Lower lobe of right lung (tissue), 2 donors: ENCODE measurements at regions not wholly inside any gene's neighbourhood (a gene's known extent, or its start where the extent isn't known, plus 50 kb on each side); places are given as distances from the start of the nearest gene placed in this dataset.

Experiments
- ATAC-seq, 2 donors: fragments of 200-7000 bp; cut with Tn5 transposase; one replicate each; pipeline ENCODE4 v1.9.1; 2020 to 2022; ENCODE audit warnings: mild to moderate bottlenecking in 2 of 2, moderate library complexity in 2 of 2
- DNase-seq: peaks from one replicate; pipeline ENCODE4 v3.0.0-alpha.2; 2020
- H3K27ac ChIP-seq: fragments of 200-600 bp; one replicate; pipeline ENCODE4 v1.8.0; 2022
- H3K27me3 ChIP-seq: fragments of 200-600 bp; one replicate; pipeline ENCODE4 v1.8.0; 2022; ENCODE audit warnings: low read depth
- H3K36me3 ChIP-seq: fragments of 200-600 bp; one replicate; pipeline ENCODE4 v1.8.0; 2022; ENCODE audit warnings: mild to moderate bottlenecking
- H3K4me1 ChIP-seq: fragments of 200-600 bp; one replicate; pipeline ENCODE4 v1.8.0; 2022
- H3K4me3 ChIP-seq: fragments of 200-600 bp; one replicate; pipeline ENCODE4 v1.8.0; 2022; ENCODE audit warnings: mild to moderate bottlenecking
- H3K9me3 ChIP-seq: fragments of 200-600 bp; one replicate; pipeline ENCODE4 v1.8.0; 2022
- intact Hi-C: fragments of 100-400 bp; cut with DNase I; formaldehyde crosslinking; loops from one replicate; pipeline ENCODE4 v1.11.0; 2022
- TF ChIP-seq, protein P1 (sequence below): fragments of 200-600 bp; IDR thresholded peaks from one replicate; pipeline ENCODE4 v1.8.0; 2022; ENCODE audit warnings: antibody characterized with exemption, mild to moderate bottlenecking
- donor health status: DM: no; HTN: yes; CAD: no; lungs with severe emphysema.

DNA sequence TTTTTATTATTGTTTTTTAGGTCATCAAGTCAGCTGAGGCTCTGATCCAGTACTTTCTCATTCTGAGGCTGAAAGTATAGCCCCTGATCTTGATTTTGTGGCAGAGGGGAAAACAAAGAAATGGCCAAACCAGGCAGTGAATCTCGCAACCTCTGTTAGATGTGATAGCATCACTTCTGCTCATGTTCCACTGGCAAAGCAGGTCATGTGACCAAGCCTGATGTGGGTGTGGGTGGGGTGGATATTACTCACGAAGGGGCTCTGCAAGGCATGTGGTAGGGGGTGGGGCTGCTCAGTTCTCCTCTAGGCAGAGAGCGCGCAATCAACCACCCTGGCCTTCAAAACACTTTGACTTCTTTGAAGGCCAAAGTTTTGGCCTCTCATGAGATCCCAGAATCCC is 254.2 kb downstream of the MYCN start:
- intact Hi-C loops, result no loop called here
- DNase-seq (no peak), ATAC-seq (no peak)
- TF ChIP-seq, protein P1, sequence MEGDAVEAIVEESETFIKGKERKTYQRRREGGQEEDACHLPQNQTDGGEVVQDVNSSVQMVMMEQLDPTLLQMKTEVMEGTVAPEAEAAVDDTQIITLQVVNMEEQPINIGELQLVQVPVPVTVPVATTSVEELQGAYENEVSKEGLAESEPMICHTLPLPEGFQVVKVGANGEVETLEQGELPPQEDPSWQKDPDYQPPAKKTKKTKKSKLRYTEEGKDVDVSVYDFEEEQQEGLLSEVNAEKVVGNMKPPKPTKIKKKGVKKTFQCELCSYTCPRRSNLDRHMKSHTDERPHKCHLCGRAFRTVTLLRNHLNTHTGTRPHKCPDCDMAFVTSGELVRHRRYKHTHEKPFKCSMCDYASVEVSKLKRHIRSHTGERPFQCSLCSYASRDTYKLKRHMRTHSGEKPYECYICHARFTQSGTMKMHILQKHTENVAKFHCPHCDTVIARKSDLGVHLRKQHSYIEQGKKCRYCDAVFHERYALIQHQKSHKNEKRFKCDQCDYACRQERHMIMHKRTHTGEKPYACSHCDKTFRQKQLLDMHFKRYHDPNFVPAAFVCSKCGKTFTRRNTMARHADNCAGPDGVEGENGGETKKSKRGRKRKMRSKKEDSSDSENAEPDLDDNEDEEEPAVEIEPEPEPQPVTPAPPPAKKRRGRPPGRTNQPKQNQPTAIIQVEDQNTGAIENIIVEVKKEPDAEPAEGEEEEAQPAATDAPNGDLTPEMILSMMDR, result no peak
- no peaks in the 10 kb centered on the region for H3K9me3 ChIP-seq
- H3K4me3 ChIP-seq, result no peak overlapping the region
- no peaks in the 10 kb centered on the region for H3K27me3 ChIP-seq
- H3K27ac ChIP-seq, result no peak overlapping the region
- H3K4me1 ChIP-seq, result no peaks in the 10 kb centered on the region
- no peaks in the 10 kb centered on the region for H3K36me3 ChIP-seq

DNA sequence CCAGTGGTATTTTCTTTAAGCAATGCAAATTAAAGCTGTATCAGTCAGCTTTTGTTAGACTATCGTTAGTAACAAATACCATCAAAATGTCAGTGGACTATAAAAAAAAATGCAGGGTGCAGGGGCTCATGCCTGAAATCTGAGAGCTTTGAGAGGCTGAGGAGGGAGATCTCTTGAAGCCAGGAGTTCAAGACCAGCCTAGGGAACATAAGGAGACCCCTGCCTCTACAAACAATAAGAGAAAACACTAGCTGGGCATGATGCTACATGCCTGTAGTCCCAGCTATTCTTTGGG is 253.7 kb downstream of the MYCN start:
- H3K9me3 ChIP-seq, result no peaks in the 10 kb centered on the region
- no peaks in the 10 kb centered on the region for H3K4me1 ChIP-seq
- DNase-seq (no peak), ATAC-seq (no peak)
- no peaks in the 10 kb centered on the region for H3K27me3 ChIP-seq
- H3K4me3 ChIP-seq, result no peak overlapping the region
- H3K27ac ChIP-seq, result no peak overlapping the region
- H3K36me3 ChIP-seq, result no peaks in the 10 kb centered on the region
- TF ChIP-seq, protein P1, result no peak
- intact Hi-C loops, result no loop called here

DNA sequence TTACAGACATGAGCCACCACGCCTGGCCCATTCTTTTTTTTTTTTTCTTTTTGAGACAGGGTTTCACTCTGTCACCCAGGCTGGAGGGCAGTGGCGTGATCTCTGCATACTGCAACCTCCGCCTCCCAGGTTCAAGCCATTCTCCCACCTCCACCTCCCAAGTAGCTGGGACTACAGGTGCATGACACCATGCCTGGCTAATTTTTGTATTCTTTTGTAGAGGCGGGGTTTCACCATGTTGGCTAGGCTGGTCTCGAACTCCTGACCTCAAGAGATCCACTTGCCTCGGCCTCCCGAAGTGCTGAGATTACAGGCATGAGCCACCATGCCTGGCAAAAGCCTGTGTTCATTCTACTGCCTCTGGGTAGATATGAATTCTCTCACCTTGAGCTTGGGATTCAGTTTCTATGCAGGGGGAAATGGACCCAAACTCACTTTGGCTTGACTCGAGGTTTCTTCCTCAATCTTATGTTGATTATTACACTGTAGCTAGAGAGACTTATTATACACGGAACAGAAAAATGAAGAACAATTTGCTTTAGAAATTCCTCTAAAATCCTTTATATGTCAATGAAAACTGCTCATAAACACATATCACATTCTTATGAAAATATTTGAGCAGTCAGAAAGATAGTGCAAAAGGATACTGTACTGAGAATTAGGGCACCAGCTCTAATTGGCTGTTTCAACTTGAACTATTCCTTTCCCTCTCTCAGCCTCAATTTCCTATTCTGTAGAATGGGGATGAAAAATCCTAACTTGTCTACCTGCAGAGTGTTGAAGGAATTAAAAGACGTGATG is 252.3 kb downstream of the MYCN start:
- Histone ChIP-seq H3K4me3 (no peak overlapping the region), H3K4me1 (no peaks in the 10 kb centered on the region), H3K36me3 (no peaks in the 10 kb centered on the region), H3K27ac (no peak overlapping the region), H3K9me3 (no peaks in the 10 kb centered on the region), H3K27me3 (no peaks in the 10 kb centered on the region)
- DNase-seq, result no peak
- no peak for ATAC-seq
- intact Hi-C loops, result no loop called here
- TF ChIP-seq, protein P1, result no peak

DNA sequence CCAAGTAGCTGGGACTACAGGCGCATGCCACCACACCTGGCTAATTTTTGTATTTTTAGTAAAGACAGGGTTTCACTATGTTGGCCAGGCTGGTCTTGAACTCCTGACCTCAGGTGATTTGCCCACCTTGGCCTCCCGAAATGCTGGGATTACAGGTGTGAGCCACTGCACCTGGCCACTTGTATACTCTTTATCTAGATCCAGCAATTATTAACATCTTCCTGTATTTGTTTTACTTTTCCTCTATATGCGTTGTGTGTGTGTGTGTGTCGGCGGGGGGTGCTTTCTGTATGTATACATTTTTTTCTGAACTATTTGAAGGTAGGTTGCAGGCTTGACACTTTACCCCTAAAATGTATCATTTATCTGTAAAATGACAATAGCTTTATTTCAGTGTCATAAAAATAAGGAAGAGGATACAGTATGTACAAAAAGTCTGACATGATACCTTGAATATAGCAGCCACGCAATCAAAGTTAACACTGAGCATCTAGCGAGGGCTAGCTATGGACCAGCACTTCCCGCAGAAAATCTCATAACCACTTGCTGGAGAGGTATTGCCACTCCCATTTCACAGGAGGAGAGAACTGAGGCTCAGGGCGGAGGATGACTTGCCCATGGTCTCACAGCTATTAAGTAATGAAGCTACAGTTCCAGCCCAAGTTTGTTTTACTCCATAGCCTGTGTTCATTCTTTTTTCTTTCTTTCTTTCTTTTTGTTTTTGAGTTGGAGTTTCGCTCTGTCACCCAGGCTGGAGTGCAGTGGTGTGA is 251.3 kb downstream of the MYCN start:
- Histone ChIP-seq H3K27me3 (no peaks in the 10 kb centered on the region), H3K4me3 (no peak overlapping the region), H3K4me1 (no peaks in the 10 kb centered on the region), H3K36me3 (no peaks in the 10 kb centered on the region), H3K27ac (no peak overlapping the region), H3K9me3 (no peaks in the 10 kb centered on the region)
- DNase-seq (no peak), ATAC-seq (no peak)
- intact Hi-C loops, result no loop called here
- TF ChIP-seq, protein P1, result no peak

DNA sequence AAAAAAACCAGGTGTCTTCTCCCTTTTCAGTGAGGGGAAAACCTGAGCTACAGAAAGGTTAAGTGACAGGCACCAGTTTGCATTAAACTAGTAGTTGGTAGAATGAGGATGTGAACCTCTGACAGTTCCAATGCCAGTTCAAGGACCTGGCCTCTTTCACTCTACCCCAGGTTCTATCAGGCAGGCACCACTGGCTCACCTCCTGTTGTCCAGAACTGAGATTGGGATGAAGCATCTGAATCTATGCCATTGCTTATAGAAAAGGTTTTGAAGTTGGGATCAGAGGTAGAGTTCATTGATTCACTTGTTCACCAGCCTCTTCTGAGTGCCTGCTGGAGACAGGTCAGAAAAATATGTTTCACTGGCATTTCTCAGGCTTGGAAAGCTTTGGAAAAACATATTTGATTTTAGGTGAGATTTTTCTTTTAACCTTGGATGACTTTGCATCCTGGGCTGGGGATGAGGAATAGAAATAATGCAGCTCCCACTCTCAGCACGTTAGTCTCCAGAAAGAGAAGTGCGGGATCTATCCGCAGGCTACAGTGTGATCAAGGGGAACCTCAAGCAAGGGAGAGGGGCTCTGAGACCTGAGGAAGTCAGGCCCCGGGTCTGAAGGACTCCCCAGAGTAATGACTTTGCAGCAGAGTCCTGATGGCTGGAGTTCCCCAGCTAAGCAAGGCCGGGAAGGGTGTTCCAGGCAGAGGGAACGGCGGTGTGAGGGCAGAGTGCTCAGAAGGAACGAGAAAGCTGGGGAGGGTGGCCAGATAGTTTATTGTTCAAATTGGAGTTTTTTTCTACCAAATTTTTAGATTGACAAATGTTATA is 250.3 kb downstream of the MYCN start:
- DNase-seq, result no peak
- H3K36me3 ChIP-seq, result no peaks in the 10 kb centered on the region
- no peak overlapping the region for H3K27ac ChIP-seq
- intact Hi-C loops, result no loop called here
- TF ChIP-seq, protein P1, result no peak
- H3K4me3 ChIP-seq, result no peak overlapping the region
- ATAC-seq, result no peak
- H3K4me1 ChIP-seq, result no peaks in the 10 kb centered on the region
- H3K27me3 ChIP-seq, result no peaks in the 10 kb centered on the region
- no peaks in the 10 kb centered on the region for H3K9me3 ChIP-seq
